H9 (cell line): ENCODE measurements at regions not wholly inside any gene's neighbourhood (a gene's known extent, or its start where the extent isn't known, plus 50 kb on each side); places are given as distances from the start of the nearest gene placed in this dataset.

Experiments used
- DNase-seq: peaks from one replicate; pipeline ENCODE4 v3.0.0-alpha.2; 2017
- H2AFZ ChIP-seq: one replicate; pipeline ENCODE4 v1.6.1; 2013; ENCODE audit warnings: mild to moderate bottlenecking, low read length, control low read depth, moderate library complexity
- H2AK5ac ChIP-seq: 2 replicates; pipeline ENCODE4 v1.6.1; 2013; ENCODE audit warnings: low read length, control low read depth, mixed read lengths; ENCODE audit not compliant: insufficient read length
- H2BK120ac ChIP-seq: one replicate; pipeline ENCODE4 v1.6.1; 2013; ENCODE audit warnings: low read depth, mild to moderate bottlenecking, low read length, control low read depth, inconsistent platforms; ENCODE audit not compliant: poor library complexity, severe bottlenecking
- H2BK12ac ChIP-seq: 2 replicates; pipeline ENCODE4 v1.6.1; 2013; ENCODE audit warnings: low read length, control low read depth, mixed read lengths, low read depth; ENCODE audit not compliant: insufficient read length
- H2BK15ac ChIP-seq: 2 replicates; pipeline ENCODE4 v1.6.1; 2013; ENCODE audit warnings: low read depth, low read length, control low read depth
- H2BK20ac ChIP-seq: one replicate; pipeline ENCODE4 v1.6.1; 2013; ENCODE audit warnings: low read depth, mild to moderate bottlenecking, low read length, control low read depth, inconsistent platforms; ENCODE audit not compliant: poor library complexity, severe bottlenecking
- H2BK5ac ChIP-seq: 2 replicates; pipeline ENCODE4 v1.6.1; 2013; ENCODE audit warnings: low read length, control low read depth, mixed read lengths; ENCODE audit not compliant: insufficient read length
- H3K14ac ChIP-seq: 2 replicates; pipeline ENCODE4 v1.6.1; 2013; ENCODE audit warnings: low read length, control low read depth; ENCODE audit not compliant: insufficient read depth
- H3K18ac ChIP-seq: 2 replicates; pipeline ENCODE4 v1.6.1; 2013; ENCODE audit warnings: low read depth, mild to moderate bottlenecking, mixed read lengths, low read length, control low read depth; ENCODE audit not compliant: insufficient read length
- H3K23ac ChIP-seq: 2 replicates; pipeline ENCODE4 v1.6.1; 2013; ENCODE audit warnings: low read length, control low read depth, mixed read lengths, low read depth; ENCODE audit not compliant: insufficient read length
- H3K23me2 ChIP-seq: 2 replicates; pipeline ENCODE4 v1.6.1; 2013; ENCODE audit warnings: low read depth, mild to moderate bottlenecking, mixed read lengths, low read length, control low read depth; ENCODE audit not compliant: insufficient read length, poor library complexity, severe bottlenecking
- H3K27ac ChIP-seq: 2 replicates; pipeline ENCODE4 v1.5.1; 2013; ENCODE audit warnings: low read length, control low read depth, mixed read lengths, low read depth; ENCODE audit not compliant: insufficient read length
- H3K27me3 ChIP-seq: 2 replicates; pipeline ENCODE4 v1.6.1; 2013; ENCODE audit warnings: low read length, control low read depth, inconsistent platforms; ENCODE audit not compliant: insufficient read depth
- H3K4ac ChIP-seq: 2 replicates; pipeline ENCODE4 v1.6.1; 2013; ENCODE audit warnings: low read depth, mild to moderate bottlenecking, control low read depth, inconsistent platforms, low read length, moderate library complexity
- H3K4me1 ChIP-seq: 2 replicates; pipeline ENCODE4 v1.6.1; 2013; ENCODE audit warnings: low read length, control low read depth, inconsistent platforms; ENCODE audit not compliant: insufficient read depth
- H3K4me2 ChIP-seq: 2 replicates; pipeline ENCODE4 v1.6.1; 2013; ENCODE audit warnings: low read length, control low read depth, mixed read lengths; ENCODE audit not compliant: insufficient read length, insufficient read depth
- H3K56ac ChIP-seq: 2 replicates; pipeline ENCODE4 v1.6.1; 2013; ENCODE audit warnings: low read depth, mild to moderate bottlenecking, mixed read lengths, low read length, control low read depth; ENCODE audit not compliant: insufficient read length
- H3K79me1 ChIP-seq: 2 replicates; pipeline ENCODE4 v1.6.1; 2013; ENCODE audit warnings: low read depth, mild to moderate bottlenecking, moderate library complexity, low read length, control low read depth, inconsistent platforms; ENCODE audit not compliant: insufficient read depth, poor library complexity, severe bottlenecking
- H3K79me2 ChIP-seq: 2 replicates; pipeline ENCODE4 v1.6.1; 2013; ENCODE audit warnings: low read length, control low read depth, inconsistent platforms; ENCODE audit not compliant: insufficient read depth
- H3K9ac ChIP-seq: 2 replicates; pipeline ENCODE4 v1.6.1; 2013; ENCODE audit warnings: low read length, control low read depth, mixed read lengths; ENCODE audit not compliant: insufficient read length; ENCODE audit errors: extremely low read depth
- H3K9me3 ChIP-seq: one replicate; pipeline ENCODE4 v1.6.1; 2013; ENCODE audit warnings: low read depth, low read length, inconsistent platforms; ENCODE audit not compliant: control insufficient read depth
- H3T11ph ChIP-seq: one replicate; pipeline ENCODE4 v1.6.1; 2013; ENCODE audit warnings: mild to moderate bottlenecking, low read length, control low read depth, inconsistent platforms
- H4K20me1 ChIP-seq: one replicate; pipeline ENCODE4 v1.6.1; 2013; ENCODE audit not compliant: control insufficient read depth, insufficient read length, insufficient read depth
- H4K5ac ChIP-seq: 2 replicates; pipeline ENCODE4 v1.6.1; 2013; ENCODE audit warnings: low read depth, mild to moderate bottlenecking, mixed read lengths, low read length, control low read depth; ENCODE audit not compliant: insufficient read length
- H4K8ac ChIP-seq: replicated peaks from 2 replicates; pipeline ENCODE4 v1.6.1; 2013; ENCODE audit warnings: low read length, control low read depth, mixed read lengths, low read depth; ENCODE audit not compliant: insufficient read length
- H4K91ac ChIP-seq: 2 replicates; pipeline ENCODE4 v1.6.1; 2013; ENCODE audit warnings: low read depth, mild to moderate bottlenecking, moderate library complexity, mixed read lengths, low read length, control low read depth; ENCODE audit not compliant: insufficient read length
- H3K27ac Mint-ChIP-seq, 3 experiments: 2 replicates in 2 of 3; 3 replicates in 1 of 3; pipeline ENCODE4 v1.8.0; 2020 to 2021; ENCODE audit warnings: mixed read lengths in 3 of 3, mild to moderate bottlenecking in 1 of 3, moderate library complexity in 1 of 3
- H3K27me3 Mint-ChIP-seq: 2 replicates; pipeline ENCODE4 v1.8.0; 2021; ENCODE audit warnings: low read depth, mild to moderate bottlenecking, moderate library complexity, mixed read lengths
- H3K36me3 Mint-ChIP-seq, 3 experiments: 2 replicates in 2 of 3; 3 replicates in 1 of 3; pipeline ENCODE4 v1.8.0; 2020 to 2021; ENCODE audit warnings: low read depth in 3 of 3, mixed read lengths in 3 of 3; ENCODE audit not compliant: insufficient read depth in 1 of 3
- H3K4me1 Mint-ChIP-seq, 2 experiments: 2 replicates each; pipeline ENCODE4 v1.8.0; 2020; ENCODE audit warnings: mixed read lengths in 2 of 2
- H3K4me3 Mint-ChIP-seq, 2 experiments: 2 replicates in 1 of 2; 3 replicates in 1 of 2; pipeline ENCODE4 v1.8.0; 2020 to 2021; ENCODE audit warnings: mild to moderate bottlenecking in 2 of 2, mixed read lengths in 2 of 2, moderate library complexity in 1 of 2
- H3K9me3 Mint-ChIP-seq, 2 experiments: 2 replicates in 1 of 2; 3 replicates in 1 of 2; pipeline ENCODE4 v1.8.0; 2020; ENCODE audit warnings: mild to moderate bottlenecking in 2 of 2, mixed read lengths in 2 of 2, moderate library complexity in 1 of 2
- CTCF ChIP-seq: fragments of 200-600 bp; sonication (generic); conservative IDR thresholded peaks from 3 replicates; pipeline ENCODE4 v1.8.0; 2021; ENCODE audit warnings: antibody characterized with exemption, mild to moderate bottlenecking
- WGBS: extraction: QIAGEN DNeasy Blood & Tissue Kit; methylation state at CpG from one replicate; pipeline ENCODE4 v1.1.7; 2013; ENCODE audit warnings: missing lambda C conversion rate, low lambda C conversion rate, mixed read lengths; ENCODE audit not compliant: insufficient read length; ENCODE audit errors: extremely low coverage; 5-methylcytosine and 5-hydroxymethylcytosine counted together

GRCh38 chr5:129384193-129384592 lies 75.9 kb upstream of the ADAMTS19 start:
- Histone ChIP-seq H2AFZ (no peak overlapping the region), H3K4me1 (no peaks in the 10 kb centered on the region), H3K14ac (no peak overlapping the region), H3K79me2 (no peaks in the 10 kb centered on the region), H3K23me2 (no peaks in the 10 kb centered on the region), H3K9ac (no peak overlapping the region), H2BK5ac (no peak overlapping the region), H2AK5ac (no peak overlapping the region), H3K56ac (no peak overlapping the region), H4K20me1 (no peaks in the 10 kb centered on the region), H3K27ac (no peak overlapping the region), H2BK20ac (no peak overlapping the region), H4K5ac (no peak overlapping the region), H3K4ac (no peak overlapping the region), H2BK12ac (no peak overlapping the region), H4K8ac (no peak overlapping the region), H3T11ph (no peak overlapping the region), H2BK120ac (no peak overlapping the region), H2BK15ac (no peak overlapping the region), H3K18ac (no peak overlapping the region), H4K91ac (no peak overlapping the region), H3K79me1 (no peaks in the 10 kb centered on the region), H3K4me2 (no peak overlapping the region), H3K9me3 (no peaks in the 10 kb centered on the region), H3K27me3 (no peaks in the 10 kb centered on the region), H3K23ac (no peak overlapping the region)
- TF ChIP-seq CTCF, result no peak
- H3K36me3 Mint-ChIP-seq, result no peaks in the 10 kb centered on the region
- H3K9me3 Mint-ChIP-seq, result no peaks in the 10 kb centered on the region
- WGBS, result no CpG with 5 or more reads among the region's 4 CpGs
- no peak overlapping the region for H3K4me3 Mint-ChIP-seq
- H3K27me3 Mint-ChIP-seq, result no peaks in the 10 kb centered on the region
- H3K4me1 Mint-ChIP-seq, result peaks cover 0 to 5% of the 10 kb centered on the region in 2 experiments; a peak in 2 of 4 replicates
- no peak overlapping the region for H3K27ac Mint-ChIP-seq
- DNase-seq, result no peak
